ENCODE measurements at regions not wholly inside any gene's neighbourhood (a gene's known extent, or its start where the extent isn't known, plus 50 kb on each side); places are given as distances from the start of the nearest gene placed in this dataset.
A peak's percentile ranks its signal among the peaks of the same experiment; 100 is the strongest.

GRCh38 chr4:114281164-114281960, 301.9 kb upstream of the ARSJ start:
- Histone ChIP-seq H3K27me3 (ENCODE audit: control insufficient read depth, insufficient read depth, low read length) (no peaks in the 10 kb centered on the region), H3K9me3 (replicated peaks; ENCODE audit: control insufficient read depth, low read depth, low read length) (peaks cover 3% of the 10 kb centered on the region), H3K4me1 (ENCODE audit: control insufficient read depth, insufficient read depth, low read length) (no peaks in the 10 kb centered on the region), H3K27ac (ENCODE audit: low read length) (no peak overlapping the region), H3K4me3 (ENCODE audit: low read length) (no peak overlapping the region), H3K36me3 (ENCODE audit: control insufficient read depth, insufficient read depth, low read length) (no peaks in the 10 kb centered on the region)
- peak; percentile 54 for DNase-seq
- 33% methylated on average over 1 of the region's 6 CpGs for WGBS (ENCODE audit: insufficient coverage)

- Histone ChIP-seq H3K36me3 (ENCODE audit: control insufficient read depth, insufficient read depth, low read length) (no peaks in the 10 kb centered on the region), H3K27ac (ENCODE audit: low read length) (no peak overlapping the region), H3K9me3 (replicated peaks; ENCODE audit: control insufficient read depth, low read depth, low read length) (peaks cover 3% of the 10 kb centered on the region), H3K27me3 (ENCODE audit: control insufficient read depth, insufficient read depth, low read length) (no peaks in the 10 kb centered on the region), H3K4me3 (ENCODE audit: low read length) (no peak overlapping the region), H3K4me1 (ENCODE audit: control insufficient read depth, insufficient read depth, low read length) (no peaks in the 10 kb centered on the region)
- no peak for DNase-seq
- no CpG with 5 or more reads among the region's 1 CpG for WGBS (ENCODE audit: insufficient coverage)
Observed at GRCh38 chr4:114282937-114283336, 303.5 kb upstream of the ARSJ start.

- no CpG with 5 or more reads among the region's 1 CpG for WGBS (ENCODE audit: insufficient coverage)
- H3K36me3 ChIP-seq (ENCODE audit: control insufficient read depth, insufficient read depth, low read length), result no peaks in the 10 kb centered on the region
- H3K27ac ChIP-seq (ENCODE audit: low read length), result no peak overlapping the region
- no peaks in the 10 kb centered on the region for H3K27me3 ChIP-seq (ENCODE audit: control insufficient read depth, insufficient read depth, low read length)
- DNase-seq, result no peak
- no peak overlapping the region for H3K4me3 ChIP-seq (ENCODE audit: low read length)
- H3K9me3 ChIP-seq (replicated peaks; ENCODE audit: control insufficient read depth, low read depth, low read length), result peaks cover 3% of the 10 kb centered on the region
- H3K4me1 ChIP-seq (ENCODE audit: control insufficient read depth, insufficient read depth, low read length), result no peaks in the 10 kb centered on the region
Observed at GRCh38 chr4:114284629-114285028, 305.2 kb upstream of the ARSJ start.

GRCh38 chr4:114286262-114286810, 306.9 kb upstream of the ARSJ start:
- no peak for DNase-seq
- H3K27ac ChIP-seq (ENCODE audit: low read length), result no peak overlapping the region
- H3K9me3 ChIP-seq (replicated peaks; ENCODE audit: control insufficient read depth, low read depth, low read length), result peaks cover 3% of the 10 kb centered on the region
- H3K4me1 ChIP-seq (ENCODE audit: control insufficient read depth, insufficient read depth, low read length), result no peaks in the 10 kb centered on the region
- H3K4me3 ChIP-seq (ENCODE audit: low read length), result no peak overlapping the region
- no peaks in the 10 kb centered on the region for H3K27me3 ChIP-seq (ENCODE audit: control insufficient read depth, insufficient read depth, low read length)
- WGBS (ENCODE audit: insufficient coverage), result no CpG with 5 or more reads among the region's 3 CpGs
- no peaks in the 10 kb centered on the region for H3K36me3 ChIP-seq (ENCODE audit: control insufficient read depth, insufficient read depth, low read length)

- H3K36me3 ChIP-seq (ENCODE audit: control insufficient read depth, insufficient read depth, low read length), result no peaks in the 10 kb centered on the region
- H3K4me1 ChIP-seq (ENCODE audit: control insufficient read depth, insufficient read depth, low read length), result no peaks in the 10 kb centered on the region
- no peak for DNase-seq
- H3K9me3 ChIP-seq (replicated peaks; ENCODE audit: control insufficient read depth, low read depth, low read length), result peaks cover 3% of the 10 kb centered on the region
- WGBS (ENCODE audit: insufficient coverage), result 90% methylated on average over 6 of the region's 10 CpGs
- H3K27ac ChIP-seq (ENCODE audit: low read length), result no peak overlapping the region
- H3K4me3 ChIP-seq (ENCODE audit: low read length), result no peak overlapping the region
- H3K27me3 ChIP-seq (ENCODE audit: control insufficient read depth, insufficient read depth, low read length), result no peaks in the 10 kb centered on the region
Observed at GRCh38 chr4:114287079-114287696, 307.7 kb upstream of the ARSJ start.

- Histone ChIP-seq H3K27me3 (ENCODE audit: control insufficient read depth, insufficient read depth, low read length) (no peaks in the 10 kb centered on the region), H3K36me3 (ENCODE audit: control insufficient read depth, insufficient read depth, low read length) (no peaks in the 10 kb centered on the region), H3K4me3 (ENCODE audit: low read length) (no peak overlapping the region), H3K4me1 (ENCODE audit: control insufficient read depth, insufficient read depth, low read length) (no peaks in the 10 kb centered on the region), H3K9me3 (replicated peaks; ENCODE audit: control insufficient read depth, low read depth, low read length) (no peaks in the 10 kb centered on the region), H3K27ac (ENCODE audit: low read length) (no peak overlapping the region)
- no peak for DNase-seq
- WGBS (ENCODE audit: insufficient coverage), result 95% methylated on average over 14 of the region's 17 CpGs
Observed at GRCh38 chr4:114296126-114296525, 302.5 kb upstream of the UGT8 start.

GRCh38 chr4:114302472-114302871, 296.1 kb upstream of the UGT8 start:
- H3K4me3 ChIP-seq (ENCODE audit: low read length), result no peak overlapping the region
- H3K27me3 ChIP-seq (ENCODE audit: control insufficient read depth, insufficient read depth, low read length), result no peaks in the 10 kb centered on the region
- WGBS (ENCODE audit: insufficient coverage), result no CpG with 5 or more reads among the region's 2 CpGs
- DNase-seq, result no peak
- H3K9me3 ChIP-seq (replicated peaks; ENCODE audit: control insufficient read depth, low read depth, low read length), result no peaks in the 10 kb centered on the region
- H3K4me1 ChIP-seq (ENCODE audit: control insufficient read depth, insufficient read depth, low read length), result no peaks in the 10 kb centered on the region
- H3K27ac ChIP-seq (ENCODE audit: low read length), result no peak overlapping the region
- H3K36me3 ChIP-seq (ENCODE audit: control insufficient read depth, insufficient read depth, low read length), result no peaks in the 10 kb centered on the region

GRCh38 chr4:114304046-114304445, 294.6 kb upstream of the UGT8 start:
- Histone ChIP-seq H3K9me3 (replicated peaks; ENCODE audit: control insufficient read depth, low read depth, low read length) (no peaks in the 10 kb centered on the region), H3K36me3 (ENCODE audit: control insufficient read depth, insufficient read depth, low read length) (no peaks in the 10 kb centered on the region), H3K27ac (ENCODE audit: low read length) (no peak overlapping the region), H3K27me3 (ENCODE audit: control insufficient read depth, insufficient read depth, low read length) (no peaks in the 10 kb centered on the region), H3K4me3 (ENCODE audit: low read length) (no peak overlapping the region), H3K4me1 (ENCODE audit: control insufficient read depth, insufficient read depth, low read length) (no peaks in the 10 kb centered on the region)
- no peak for DNase-seq
- no CpG with 5 or more reads among the region's 2 CpGs for WGBS (ENCODE audit: insufficient coverage)

GRCh38 chr4:114304567-114304966, 294.0 kb upstream of the UGT8 start:
- H3K4me1 ChIP-seq (ENCODE audit: control insufficient read depth, insufficient read depth, low read length), result no peaks in the 10 kb centered on the region
- DNase-seq, result no peak
- H3K9me3 ChIP-seq (replicated peaks; ENCODE audit: control insufficient read depth, low read depth, low read length), result no peaks in the 10 kb centered on the region
- H3K27me3 ChIP-seq (ENCODE audit: control insufficient read depth, insufficient read depth, low read length), result no peaks in the 10 kb centered on the region
- H3K27ac ChIP-seq (ENCODE audit: low read length), result no peak overlapping the region
- WGBS (ENCODE audit: insufficient coverage), result no CpG with 5 or more reads among the region's 1 CpG
- no peak overlapping the region for H3K4me3 ChIP-seq (ENCODE audit: low read length)
- H3K36me3 ChIP-seq (ENCODE audit: control insufficient read depth, insufficient read depth, low read length), result no peaks in the 10 kb centered on the region

GRCh38 chr4:114306946-114307345, 291.7 kb upstream of the UGT8 start:
- Histone ChIP-seq H3K4me3 (ENCODE audit: low read length) (no peak overlapping the region), H3K9me3 (replicated peaks; ENCODE audit: control insufficient read depth, low read depth, low read length) (no peaks in the 10 kb centered on the region), H3K27me3 (ENCODE audit: control insufficient read depth, insufficient read depth, low read length) (no peaks in the 10 kb centered on the region), H3K4me1 (ENCODE audit: control insufficient read depth, insufficient read depth, low read length) (no peaks in the 10 kb centered on the region), H3K27ac (ENCODE audit: low read length) (no peak overlapping the region), H3K36me3 (ENCODE audit: control insufficient read depth, insufficient read depth, low read length) (no peaks in the 10 kb centered on the region)
- DNase-seq, result no peak
- WGBS (ENCODE audit: insufficient coverage), result no CpG with 5 or more reads among the region's 2 CpGs
